Progenitor cell of endocrine pancreas (in vitro differentiated cells): ENCODE measurements at regions not wholly inside any gene's neighbourhood (a gene's known extent, or its start where the extent isn't known, plus 50 kb on each side); places are given as distances from the start of the nearest gene placed in this dataset.
A peak's percentile ranks its signal among the peaks of the same experiment; 100 is the strongest.

Experiments used
- DNase-seq: peaks from one replicate; pipeline ENCODE4 v3.0.0; 2021; ENCODE audit warnings: low spot score; ENCODE audit not compliant: unreplicated experiment
- H3K27ac Mint-ChIP-seq: 2 replicates; pipeline ENCODE4 v1.8.0; 2021; ENCODE audit warnings: mild to moderate bottlenecking, moderate library complexity, mixed read lengths
- H3K27me3 Mint-ChIP-seq: 2 replicates; pipeline ENCODE4 v1.8.0; 2021; ENCODE audit warnings: mixed read lengths
- H3K36me3 Mint-ChIP-seq: 2 replicates; pipeline ENCODE4 v1.8.0; 2022; ENCODE audit warnings: mixed read lengths; ENCODE audit not compliant: insufficient read depth
- H3K4me1 Mint-ChIP-seq: 2 replicates; pipeline ENCODE4 v1.8.0; 2021; ENCODE audit warnings: low read depth, mixed read lengths
- H3K4me3 Mint-ChIP-seq: 2 replicates; pipeline ENCODE4 v1.8.0; 2021; ENCODE audit warnings: low read depth, mild to moderate bottlenecking, moderate library complexity, mixed read lengths
- H3K9me3 Mint-ChIP-seq: 2 replicates; pipeline ENCODE4 v1.8.0; 2021; ENCODE audit warnings: low read depth, mixed read lengths
- CTCF ChIP-seq: fragments of 200-600 bp; sonication (generic); IDR thresholded peaks from one replicate; pipeline ENCODE4 v1.5.0; 2021; ENCODE audit warnings: antibody characterized with exemption, mild to moderate bottlenecking; ENCODE audit not compliant: unreplicated experiment

- Mint-ChIP-seq H3K27me3 (peaks cover 43% of the 10 kb centered on the region), H3K36me3 (no peaks in the 10 kb centered on the region), H3K27ac (no peak overlapping the region), H3K9me3 (peaks cover 10% of the 10 kb centered on the region), H3K4me1 (no peaks in the 10 kb centered on the region), H3K4me3 (no peak overlapping the region)
- no peak for TF ChIP-seq CTCF
- DNase-seq, result no peak
Measured at GRCh38 chr16:86018487-86018886, 119.5 kb downstream of the IRF8 start.

GRCh38 chr16:86018941-86019340 lies 120.0 kb downstream of the IRF8 start:
- no peaks in the 10 kb centered on the region for H3K4me1 Mint-ChIP-seq
- H3K9me3 Mint-ChIP-seq, result peaks cover 9% of the 10 kb centered on the region
- H3K27me3 Mint-ChIP-seq, result peaks cover 43% of the 10 kb centered on the region
- no peak overlapping the region for H3K4me3 Mint-ChIP-seq
- no peak for TF ChIP-seq CTCF
- DNase-seq, result no peak
- no peak overlapping the region for H3K27ac Mint-ChIP-seq
- H3K36me3 Mint-ChIP-seq, result no peaks in the 10 kb centered on the region

GRCh38 chr16:86019446-86020047 lies 120.6 kb downstream of the IRF8 start:
- TF ChIP-seq CTCF, result peak; percentile 41
- Mint-ChIP-seq H3K27ac (no peak overlapping the region), H3K9me3 (peaks cover 9% of the 10 kb centered on the region), H3K27me3 (peaks cover 43% of the 10 kb centered on the region), H3K36me3 (no peaks in the 10 kb centered on the region), H3K4me1 (no peaks in the 10 kb centered on the region), H3K4me3 (no peak overlapping the region)
- no peak for DNase-seq

GRCh38 chr16:86020971-86021370 lies 122.0 kb downstream of the IRF8 start:
- Mint-ChIP-seq H3K4me3 (no peak overlapping the region), H3K27me3 (peaks cover 33% of the 10 kb centered on the region), H3K36me3 (no peaks in the 10 kb centered on the region), H3K9me3 (peaks cover 14% of the 10 kb centered on the region), H3K4me1 (no peaks in the 10 kb centered on the region), H3K27ac (no peak overlapping the region)
- no peak for TF ChIP-seq CTCF
- DNase-seq, result no peak

- no peak for TF ChIP-seq CTCF
- H3K4me3 Mint-ChIP-seq, result no peak overlapping the region
- DNase-seq, result no peak
- peaks cover 27% of the 10 kb centered on the region for H3K27me3 Mint-ChIP-seq
- H3K27ac Mint-ChIP-seq, result no peak overlapping the region
- no peaks in the 10 kb centered on the region for H3K36me3 Mint-ChIP-seq
- peaks cover 14% of the 10 kb centered on the region for H3K9me3 Mint-ChIP-seq
- no peaks in the 10 kb centered on the region for H3K4me1 Mint-ChIP-seq
Measured at GRCh38 chr16:86022381-86022960, 123.5 kb downstream of the IRF8 start.
